ENCODE measurements at regions not wholly inside any gene's neighbourhood (a gene's known extent, or its start where the extent isn't known, plus 50 kb on each side); places are given as distances from the start of the nearest gene placed in this dataset.
A peak's percentile ranks its signal among the peaks of the same experiment; 100 is the strongest.

DNA sequence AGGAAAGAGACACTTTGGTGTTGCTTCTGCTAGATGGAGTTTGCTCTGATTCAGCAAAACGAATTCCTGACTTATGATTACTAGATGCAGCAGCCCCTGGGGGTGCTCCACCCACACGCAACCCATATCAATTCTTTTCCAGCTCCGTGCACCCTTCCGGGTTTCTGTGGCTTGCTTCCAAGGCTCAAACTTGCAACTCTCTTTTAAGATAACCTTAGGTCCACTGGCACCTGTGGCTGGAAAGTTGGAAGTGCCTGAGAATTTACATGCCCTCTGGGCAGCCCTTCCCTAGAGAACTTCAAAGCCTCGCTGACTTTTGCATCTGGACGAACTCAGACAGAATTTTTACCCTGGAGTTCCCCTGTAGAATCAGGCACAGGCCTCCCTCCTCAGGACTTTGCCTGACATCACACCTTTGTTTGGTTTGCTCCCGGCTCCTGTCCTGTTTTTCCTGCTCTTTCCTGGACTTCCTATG lies 224.9 kb downstream of the SNX18 start:
- Mint-ChIP-seq H3K27me3 (ENCODE audit: unreplicated experiment) (peaks cover 4% of the 10 kb centered on the region), H3K9me3 (ENCODE audit: unreplicated experiment) (no peaks in the 10 kb centered on the region), H3K4me3 (ENCODE audit: unreplicated experiment) (no peak overlapping the region), H3K27ac (ENCODE audit: unreplicated experiment) (no peak overlapping the region), H3K36me3 (ENCODE audit: low read depth, unreplicated experiment) (no peaks in the 10 kb centered on the region), H3K4me1 (ENCODE audit: unreplicated experiment) (peaks cover 25% of the 10 kb centered on the region)
- peak; percentile 14 for DNase-seq (ENCODE audit: low spot score)
- TF ChIP-seq, protein P1, sequence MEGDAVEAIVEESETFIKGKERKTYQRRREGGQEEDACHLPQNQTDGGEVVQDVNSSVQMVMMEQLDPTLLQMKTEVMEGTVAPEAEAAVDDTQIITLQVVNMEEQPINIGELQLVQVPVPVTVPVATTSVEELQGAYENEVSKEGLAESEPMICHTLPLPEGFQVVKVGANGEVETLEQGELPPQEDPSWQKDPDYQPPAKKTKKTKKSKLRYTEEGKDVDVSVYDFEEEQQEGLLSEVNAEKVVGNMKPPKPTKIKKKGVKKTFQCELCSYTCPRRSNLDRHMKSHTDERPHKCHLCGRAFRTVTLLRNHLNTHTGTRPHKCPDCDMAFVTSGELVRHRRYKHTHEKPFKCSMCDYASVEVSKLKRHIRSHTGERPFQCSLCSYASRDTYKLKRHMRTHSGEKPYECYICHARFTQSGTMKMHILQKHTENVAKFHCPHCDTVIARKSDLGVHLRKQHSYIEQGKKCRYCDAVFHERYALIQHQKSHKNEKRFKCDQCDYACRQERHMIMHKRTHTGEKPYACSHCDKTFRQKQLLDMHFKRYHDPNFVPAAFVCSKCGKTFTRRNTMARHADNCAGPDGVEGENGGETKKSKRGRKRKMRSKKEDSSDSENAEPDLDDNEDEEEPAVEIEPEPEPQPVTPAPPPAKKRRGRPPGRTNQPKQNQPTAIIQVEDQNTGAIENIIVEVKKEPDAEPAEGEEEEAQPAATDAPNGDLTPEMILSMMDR (IDR thresholded peaks at IDR 0.05; ENCODE audit: unreplicated experiment) = no peak

GRCh38 chr5:54741711-54742110 lies 224.2 kb downstream of the SNX18 start:
- Mint-ChIP-seq H3K27ac (ENCODE audit: unreplicated experiment) (no peak overlapping the region), H3K9me3 (ENCODE audit: unreplicated experiment) (no peaks in the 10 kb centered on the region), H3K27me3 (ENCODE audit: unreplicated experiment) (peaks cover 4% of the 10 kb centered on the region), H3K4me3 (ENCODE audit: unreplicated experiment) (no peak overlapping the region), H3K4me1 (ENCODE audit: unreplicated experiment) (peaks cover 25% of the 10 kb centered on the region), H3K36me3 (ENCODE audit: low read depth, unreplicated experiment) (no peaks in the 10 kb centered on the region)
- TF ChIP-seq, protein P1 (IDR thresholded peaks at IDR 0.05; ENCODE audit: unreplicated experiment) = no peak
- DNase-seq (ENCODE audit: low spot score) = no peak

DNA sequence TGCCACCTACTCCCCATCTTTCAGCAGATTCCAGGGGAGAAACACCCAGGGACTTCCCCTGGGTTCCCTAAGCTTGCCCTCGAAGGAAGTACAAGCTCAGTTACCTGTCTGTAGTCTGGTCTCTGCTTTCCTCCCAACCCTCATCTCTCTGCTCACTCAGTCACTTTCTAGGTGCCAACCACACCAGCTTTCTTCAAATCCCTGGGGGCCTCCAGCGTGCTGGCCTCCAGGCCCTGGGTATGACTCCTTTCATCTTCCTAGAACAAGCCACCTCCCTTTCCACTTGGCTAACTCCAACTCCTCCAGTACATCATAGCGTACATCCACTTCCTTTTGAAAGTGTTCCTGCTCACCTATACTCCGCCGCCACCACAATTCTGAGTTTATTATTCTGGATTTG lies 222.6 kb downstream of the SNX18 start:
- Mint-ChIP-seq H3K9me3 (ENCODE audit: unreplicated experiment) (no peaks in the 10 kb centered on the region), H3K36me3 (ENCODE audit: low read depth, unreplicated experiment) (no peaks in the 10 kb centered on the region), H3K4me3 (ENCODE audit: unreplicated experiment) (no peak overlapping the region), H3K27me3 (ENCODE audit: unreplicated experiment) (peaks cover 4% of the 10 kb centered on the region), H3K27ac (ENCODE audit: unreplicated experiment) (no peak overlapping the region), H3K4me1 (ENCODE audit: unreplicated experiment) (peaks cover 25% of the 10 kb centered on the region)
- DNase-seq (ENCODE audit: low spot score) = no peak
- TF ChIP-seq, protein P1 (IDR thresholded peaks at IDR 0.05; ENCODE audit: unreplicated experiment) = no peak

DNA sequence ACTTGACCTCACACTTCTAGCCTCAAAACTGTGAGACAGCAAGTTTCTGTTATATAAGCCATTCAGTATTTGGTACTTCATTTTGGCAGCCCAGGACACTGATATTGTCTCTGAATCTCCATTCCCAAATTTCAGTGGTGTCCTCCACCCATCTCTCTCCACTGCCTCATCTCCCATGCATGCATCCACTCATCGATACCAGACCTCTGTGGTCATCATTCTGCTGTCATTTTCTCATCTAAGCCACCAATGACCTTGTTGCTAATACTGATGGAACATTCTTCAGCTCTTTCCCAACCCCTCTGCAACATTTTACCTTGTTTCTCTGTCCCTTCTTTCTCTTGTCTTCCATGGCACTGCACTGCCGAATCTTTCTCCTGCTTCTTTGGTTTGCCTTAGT lies 221.8 kb downstream of the SNX18 start:
- no peaks in the 10 kb centered on the region for H3K36me3 Mint-ChIP-seq (ENCODE audit: low read depth, unreplicated experiment)
- H3K4me1 Mint-ChIP-seq (ENCODE audit: unreplicated experiment) = peaks cover 23% of the 10 kb centered on the region
- TF ChIP-seq, protein P1 (IDR thresholded peaks at IDR 0.05; ENCODE audit: unreplicated experiment) = no peak
- H3K27ac Mint-ChIP-seq (ENCODE audit: unreplicated experiment) = no peak overlapping the region
- no peak overlapping the region for H3K4me3 Mint-ChIP-seq (ENCODE audit: unreplicated experiment)
- no peaks in the 10 kb centered on the region for H3K9me3 Mint-ChIP-seq (ENCODE audit: unreplicated experiment)
- H3K27me3 Mint-ChIP-seq (ENCODE audit: unreplicated experiment) = peaks cover 4% of the 10 kb centered on the region
- DNase-seq (ENCODE audit: low spot score) = no peak

DNA sequence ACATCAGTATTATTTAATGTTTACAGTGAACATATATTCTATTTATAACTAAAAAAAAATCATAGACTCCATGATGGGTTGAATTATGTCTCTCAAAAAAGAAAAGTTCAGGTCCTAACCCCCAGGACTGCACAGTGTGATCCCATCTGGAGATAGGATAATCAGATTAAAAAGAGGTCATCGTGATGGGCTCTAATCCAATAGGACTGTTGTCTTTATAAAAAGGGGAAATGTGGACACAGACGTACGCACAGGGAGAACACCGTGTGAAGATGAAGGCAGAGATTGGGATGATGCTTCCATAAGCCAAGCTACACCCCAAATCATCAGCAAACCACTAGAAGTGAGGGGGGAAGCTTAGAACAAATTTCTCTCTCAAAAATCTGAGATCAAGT lies 221.4 kb downstream of the SNX18 start:
- H3K4me1 Mint-ChIP-seq (ENCODE audit: unreplicated experiment) = peaks cover 19% of the 10 kb centered on the region
- no peaks in the 10 kb centered on the region for H3K9me3 Mint-ChIP-seq (ENCODE audit: unreplicated experiment)
- no peak overlapping the region for H3K27ac Mint-ChIP-seq (ENCODE audit: unreplicated experiment)
- peaks cover 4% of the 10 kb centered on the region for H3K27me3 Mint-ChIP-seq (ENCODE audit: unreplicated experiment)
- H3K4me3 Mint-ChIP-seq (ENCODE audit: unreplicated experiment) = no peak overlapping the region
- no peaks in the 10 kb centered on the region for H3K36me3 Mint-ChIP-seq (ENCODE audit: low read depth, unreplicated experiment)
- DNase-seq (ENCODE audit: low spot score) = no peak
- TF ChIP-seq, protein P1 (IDR thresholded peaks at IDR 0.05; ENCODE audit: unreplicated experiment) = no peak

Measured in endothelial cell (in vitro differentiated cells).